DMS53 treated with DMSO at 0.1 percent for 48 hours (cell line): ENCODE measurements at regions not wholly inside any gene's neighbourhood (a gene's known extent, or its start where the extent isn't known, plus 50 kb on each side); places are given as distances from the start of the nearest gene placed in this dataset.
"Not testable (repeated sequence)": the region's sequence is repeated elsewhere in the genome, so short reads cannot be mapped to it uniquely, and the experiment has no call there.

Experiments
- DNase-seq: peaks from one replicate; lab custom pipeline; 2025; ENCODE audit not compliant: unreplicated experiment; lab: John Stamatoyannopoulos, UW

DNA sequence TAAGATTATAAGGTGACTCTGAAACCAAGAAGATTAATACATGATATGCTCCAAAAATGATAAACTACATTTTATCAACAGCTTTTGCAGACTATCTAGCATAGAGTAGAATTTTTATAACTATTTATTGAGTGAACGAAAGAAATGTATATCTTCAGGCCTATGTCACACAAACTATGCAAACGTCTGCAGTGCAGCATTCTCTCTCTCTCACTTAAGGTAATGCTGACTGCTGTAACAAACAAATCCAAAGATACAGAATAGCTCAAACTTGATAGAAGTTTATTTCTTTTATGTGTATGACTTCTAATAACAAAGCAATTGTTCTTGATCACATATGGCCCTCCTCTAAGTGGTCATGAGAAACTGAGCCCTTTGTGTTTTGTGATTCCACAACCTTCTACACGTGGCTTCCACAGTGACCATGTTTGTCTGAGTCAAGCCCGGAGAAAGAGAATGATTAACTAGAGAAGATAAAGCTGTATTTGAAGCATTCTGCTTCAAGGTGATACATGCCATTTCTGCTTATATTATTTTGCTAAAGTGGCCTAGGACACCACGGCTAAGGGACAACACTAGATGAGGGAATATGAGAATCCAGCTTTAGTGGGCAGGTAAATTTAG, 1352.7 kb upstream of the TMEM132C start:
- DNase-seq: no peak

DNA sequence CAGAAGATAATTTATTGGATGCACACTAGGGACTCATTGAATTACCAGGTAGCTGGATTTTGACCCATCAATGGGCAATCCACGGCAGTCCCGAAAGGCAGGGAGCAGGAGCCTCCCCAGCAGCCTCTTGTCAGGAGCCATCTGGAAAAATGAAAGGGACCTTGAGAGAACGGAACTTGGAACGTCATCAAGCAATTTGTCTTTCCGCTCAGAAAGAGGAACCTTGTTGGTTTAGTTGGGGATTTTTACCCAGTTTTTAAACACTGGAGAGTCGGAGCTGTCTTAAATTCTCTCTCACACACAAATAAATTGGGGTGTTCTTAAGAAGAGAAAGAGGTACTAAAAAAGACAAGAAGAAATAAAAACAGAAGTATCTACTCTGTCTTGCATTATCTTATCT, 1351.7 kb upstream of the TMEM132C start:
- DNase-seq: no peak

GRCh38 chr12:126926023-126926594, 1340.9 kb upstream of the TMEM132C start:
- no peak for DNase-seq

DNA sequence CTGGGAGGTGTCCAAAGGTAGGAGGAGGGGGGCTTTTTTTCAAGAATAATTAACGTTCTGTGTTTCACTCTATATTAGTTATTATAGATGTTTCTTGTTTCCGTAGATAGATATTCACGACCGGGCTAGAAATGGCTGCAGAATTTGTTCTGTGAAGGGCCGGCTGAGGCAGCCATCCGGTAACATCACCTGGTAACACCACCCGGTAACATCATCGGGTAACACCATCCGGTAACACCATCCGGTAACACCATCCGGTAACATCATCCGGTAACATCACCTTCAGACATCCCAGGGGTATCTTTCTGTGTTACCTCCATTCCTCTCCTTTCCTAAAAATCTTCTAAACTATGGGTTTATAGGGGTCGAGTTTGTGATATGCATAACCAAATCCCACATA, 1336.7 kb upstream of the TMEM132C start:
- DNase-seq: no peak

DNA sequence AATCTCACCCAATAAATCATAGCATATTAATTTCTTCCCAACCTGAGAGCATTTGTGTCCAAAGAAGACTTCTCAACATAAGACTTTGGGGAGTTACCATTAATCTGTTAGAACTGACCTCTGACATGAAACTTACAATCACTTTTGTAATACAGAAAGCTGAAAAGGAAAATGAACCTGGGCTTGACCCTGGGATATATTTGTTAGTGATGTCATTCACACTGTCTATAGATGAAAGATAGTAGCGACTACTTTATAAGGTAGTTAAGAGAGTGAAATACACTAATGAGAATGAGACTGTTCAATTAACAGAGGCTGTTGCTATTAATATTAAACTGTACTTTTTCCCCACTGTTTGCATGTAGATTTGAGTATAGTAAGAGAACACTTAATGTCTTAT, 1334.8 kb upstream of the TMEM132C start:
- DNase-seq: no peak

DNA sequence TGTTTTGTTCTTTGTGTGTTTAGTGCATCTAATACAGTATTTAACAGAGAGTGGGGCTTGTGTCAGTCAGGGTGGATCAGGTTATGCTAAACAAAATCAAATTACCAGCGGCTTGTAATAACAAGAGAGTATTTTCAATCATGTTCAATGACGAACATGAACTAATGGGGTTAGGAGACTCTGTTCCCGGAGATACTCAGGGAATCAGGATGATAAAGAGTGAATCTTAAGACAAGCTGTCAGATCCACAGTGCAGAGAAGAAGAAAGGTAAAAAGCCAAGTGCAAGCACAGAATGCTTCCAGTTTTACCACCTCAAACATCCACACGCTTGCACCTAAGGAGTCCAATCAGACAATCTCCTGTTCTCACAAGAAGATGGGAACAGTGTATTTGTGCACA, 1331.5 kb upstream of the TMEM132C start:
- no peak for DNase-seq

DNA sequence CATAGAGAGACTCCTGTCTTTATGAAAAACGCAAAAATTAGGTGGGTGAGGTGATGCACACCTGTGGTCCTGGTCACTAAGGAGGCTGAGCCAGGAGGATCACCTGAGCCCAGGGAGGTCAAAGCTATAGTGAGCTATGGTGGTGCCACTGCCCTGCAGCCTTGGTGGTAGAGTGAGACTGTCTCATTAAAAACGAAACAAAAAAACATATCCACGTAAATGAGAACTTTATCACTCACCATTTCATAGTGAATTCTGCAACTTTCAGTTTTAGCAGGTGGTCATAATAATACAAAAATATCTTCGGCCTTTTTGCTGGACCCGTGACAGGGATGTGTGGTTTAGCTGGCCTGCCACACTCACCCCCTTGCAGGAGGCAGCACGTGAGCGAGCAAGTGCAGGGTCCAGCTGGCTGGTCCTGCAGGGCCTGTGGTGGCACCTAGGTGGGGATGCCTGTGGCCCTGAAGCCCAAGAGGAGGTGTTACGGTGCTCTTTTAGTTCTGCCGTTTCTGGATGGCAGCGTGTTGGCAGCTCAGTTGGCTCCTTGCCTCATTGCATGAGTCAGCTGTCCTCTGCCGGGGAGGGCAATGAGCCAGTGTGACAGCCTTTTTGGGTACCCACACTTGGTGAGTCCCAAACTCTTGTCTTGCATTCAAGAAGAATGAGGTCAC, 1330.7 kb upstream of the TMEM132C start:
- no peak for DNase-seq

DNA sequence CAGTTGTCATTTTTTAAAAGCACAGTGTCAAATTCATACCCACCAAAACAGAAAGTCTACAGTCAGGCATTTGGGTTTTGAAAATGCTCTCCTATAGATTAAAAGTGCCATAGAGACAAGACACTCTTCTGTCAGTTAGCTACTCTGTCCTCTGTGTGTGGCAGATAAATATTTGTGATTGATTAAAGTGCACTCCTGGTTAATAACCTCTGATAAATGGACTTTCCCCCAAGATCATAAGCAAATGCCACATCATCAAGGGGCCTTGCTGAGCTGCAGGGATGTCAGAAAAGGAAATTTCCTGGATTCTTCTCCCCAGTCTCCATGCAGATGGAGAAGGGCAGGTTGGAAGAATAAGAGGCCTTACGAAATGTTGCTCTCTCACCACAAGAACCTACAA, 1329.5 kb upstream of the TMEM132C start:
- DNase-seq: no peak

DNA sequence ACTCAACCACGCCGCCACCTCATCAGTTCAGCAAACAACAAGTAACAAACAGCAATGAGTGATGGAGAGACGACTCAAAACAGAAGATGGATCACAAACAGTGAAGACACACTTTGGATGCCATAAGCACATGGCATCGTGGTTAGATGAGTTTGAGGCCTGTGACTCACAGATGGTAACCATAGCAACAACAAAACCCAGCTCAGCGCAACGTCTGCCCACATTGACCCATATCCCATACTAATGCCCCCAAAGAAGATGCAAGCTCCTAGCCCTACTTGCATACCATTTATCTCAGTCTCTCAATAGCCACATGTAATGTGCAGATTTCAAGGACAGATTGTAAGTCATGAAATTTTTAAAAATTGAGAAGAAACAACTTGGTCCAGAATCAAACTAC, 1322.3 kb upstream of the TMEM132C start:
- no peak for DNase-seq

DNA sequence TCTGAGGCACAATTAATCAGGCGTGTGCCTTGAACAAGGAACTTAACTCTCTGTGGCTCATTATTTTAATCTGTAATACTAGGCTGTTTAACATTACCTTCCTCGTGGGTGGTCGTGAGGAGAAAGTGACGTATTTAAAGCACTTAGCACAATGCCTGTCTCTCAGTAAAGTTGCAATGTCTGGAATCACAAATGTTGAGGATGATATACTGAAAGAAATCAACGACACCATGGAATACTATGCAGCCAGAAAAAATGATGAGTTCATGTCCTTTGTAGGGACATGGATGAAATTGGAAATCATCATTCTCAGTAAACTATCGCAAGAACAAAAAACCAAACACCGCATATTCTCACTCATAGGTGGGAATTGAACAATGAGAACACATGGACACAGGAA, 1320.0 kb upstream of the TMEM132C start:
- DNase-seq: not testable (repeated sequence)

GRCh38 chr12:126949558-126949957, 1317.4 kb upstream of the TMEM132C start:
- DNase-seq: no peak

GRCh38 chr12:126950266-126950665, 1316.7 kb upstream of the TMEM132C start:
- no peak for DNase-seq

GRCh38 chr12:126952096-126953007, 1314.6 kb upstream of the TMEM132C start:
- DNase-seq: no peak

GRCh38 chr12:126953365-126953889, 1313.5 kb upstream of the TMEM132C start:
- DNase-seq: no peak

- DNase-seq: no peak
These were observed 1306.7 kb upstream of the TMEM132C start for GRCh38 chr12:126960221-126960620.

DNA sequence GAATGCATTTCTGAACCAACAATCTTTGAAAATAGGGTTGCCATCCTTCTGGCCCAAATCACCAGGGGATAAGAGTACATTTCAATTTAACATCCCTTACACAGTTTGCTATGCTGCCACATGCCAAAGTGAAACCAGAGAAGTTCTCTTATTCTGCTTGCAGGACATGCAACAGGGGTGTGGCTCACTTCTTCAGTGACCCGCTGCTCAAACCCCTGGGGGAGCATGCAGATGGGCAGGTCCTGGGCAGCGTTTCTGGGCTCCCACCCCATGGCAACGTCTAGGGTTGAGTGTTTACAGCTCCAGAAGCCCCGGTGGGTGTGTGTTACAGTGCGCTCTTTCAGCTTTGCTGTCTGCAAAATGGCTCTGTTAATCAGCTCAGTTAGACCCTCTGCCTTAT, 1306.3 kb upstream of the TMEM132C start:
- DNase-seq: no peak

GRCh38 chr12:126963825-126964224, 1303.1 kb upstream of the TMEM132C start:
- DNase-seq: no peak

DNA sequence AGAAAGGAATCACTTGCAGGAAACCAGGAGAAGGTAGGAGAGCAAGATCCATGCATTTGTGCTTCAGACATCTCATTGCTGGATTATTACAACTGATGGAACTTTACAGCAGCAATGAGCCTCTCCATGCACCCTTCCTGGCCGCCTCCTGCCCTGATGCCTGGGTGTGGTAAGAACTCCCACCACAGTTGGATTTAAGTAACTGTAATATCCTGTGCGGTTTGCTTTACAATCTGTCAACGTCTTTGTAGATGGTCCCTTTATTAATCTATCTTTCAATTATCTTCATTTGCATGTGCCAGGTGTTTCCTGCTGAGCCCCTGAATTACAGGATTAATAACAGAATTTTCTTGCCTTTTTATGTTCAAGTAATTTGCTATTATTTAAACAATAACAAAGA, 1300.5 kb upstream of the TMEM132C start:
- DNase-seq: no peak

- no peak for DNase-seq
These were observed 1299.8 kb upstream of the TMEM132C start for GRCh38 chr12:126967152-126967551.

DNA sequence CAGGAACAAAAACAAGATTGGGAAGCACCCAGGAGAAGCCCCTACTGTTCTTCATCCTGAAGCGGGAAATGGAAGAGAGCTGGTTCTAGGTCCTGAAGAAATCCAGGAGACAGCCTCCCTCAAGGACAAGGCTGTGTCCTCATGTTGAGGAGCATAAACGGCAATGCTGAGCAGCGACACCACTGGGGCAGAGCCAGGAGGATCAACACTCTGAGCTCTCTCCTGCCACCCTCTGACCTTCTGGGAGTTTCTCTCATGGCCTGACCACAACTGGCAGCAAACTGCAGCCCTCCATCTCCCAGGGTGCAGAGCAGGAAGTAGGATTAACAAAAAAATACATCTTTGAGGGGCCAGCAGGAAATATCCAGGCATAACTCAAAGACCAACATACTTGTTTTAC, 1292.2 kb upstream of the TMEM132C start:
- no peak for DNase-seq

GRCh38 chr12:126976579-126976978, 1290.4 kb upstream of the TMEM132C start:
- no peak for DNase-seq
